ENCODE measurements at regions not wholly inside any gene's neighbourhood (a gene's known extent, or its start where the extent isn't known, plus 50 kb on each side); places are given as distances from the start of the nearest gene placed in this dataset.

- H3K27ac ChIP-seq (ENCODE audit: low read length), result no peak overlapping the region
- H3K27ac Mint-ChIP-seq, result no peak overlapping the region
- WGBS (ENCODE audit: insufficient coverage), result 93% methylated on average over 5 of the region's 5 CpGs
- H3K4me1 Mint-ChIP-seq, result peaks cover 0 to 10% of the 10 kb centered on the region in 2 donors
- no peak for DNase-seq
- TF ChIP-seq CTCF (IDR thresholded peaks at IDR 0.05), result no peak
- ATAC-seq, result no peak
- no peaks in the 10 kb centered on the region for H3K9me3 ChIP-seq (ENCODE audit: control insufficient read depth, insufficient read depth, low read length)
- peaks cover 20 to 26% of the 10 kb centered on the region in 2 donors for H3K27me3 Mint-ChIP-seq (ENCODE audit: low read depth in 2 of 2)
- no peaks in the 10 kb centered on the region for H3K27me3 ChIP-seq (ENCODE audit: control insufficient read depth, insufficient read depth, low read length)
- no peak overlapping the region for H3K4me3 Mint-ChIP-seq
- H3K4me1 ChIP-seq (ENCODE audit: control insufficient read depth, insufficient read depth, low read length), result no peaks in the 10 kb centered on the region
- H3K36me3 Mint-ChIP-seq, result no peaks in the 10 kb centered on the region
- intact Hi-C loops (cut with micrococcal nuclease), result no loop called here
- H3K4me3 ChIP-seq (ENCODE audit: low read length), result no peak overlapping the region
- H3K9me3 Mint-ChIP-seq, result no peaks in the 10 kb centered on the region
- no peaks in the 10 kb centered on the region for H3K36me3 ChIP-seq (ENCODE audit: control insufficient read depth, insufficient read depth, low read length)
Observed at GRCh38 chr2:174692256-174692919, 71.9 kb downstream of the CHRNA1 start.

- Mint-ChIP-seq H3K4me1 (peaks cover 0 to 5% of the 10 kb centered on the region in 2 donors), H3K4me3 (no peak overlapping the region), H3K27ac (no peak overlapping the region), H3K9me3 (no peaks in the 10 kb centered on the region), H3K36me3 (no peaks in the 10 kb centered on the region), H3K27me3 (ENCODE audit: low read depth in 2 of 2) (peaks cover 18 to 26% of the 10 kb centered on the region in 2 donors)
- intact Hi-C loops (cut with micrococcal nuclease), result no loop called here
- no peaks in the 10 kb centered on the region for H3K36me3 ChIP-seq (ENCODE audit: control insufficient read depth, insufficient read depth, low read length)
- no peaks in the 10 kb centered on the region for H3K4me1 ChIP-seq (ENCODE audit: control insufficient read depth, insufficient read depth, low read length)
- H3K27me3 ChIP-seq (ENCODE audit: control insufficient read depth, insufficient read depth, low read length), result no peaks in the 10 kb centered on the region
- no peaks in the 10 kb centered on the region for H3K9me3 ChIP-seq (ENCODE audit: control insufficient read depth, insufficient read depth, low read length)
- DNase-seq (no peak), ATAC-seq (no peak)
- no peak overlapping the region for H3K27ac ChIP-seq (ENCODE audit: low read length)
- WGBS (ENCODE audit: insufficient coverage), result 62% methylated on average over 3 of the region's 4 CpGs
- TF ChIP-seq CTCF (IDR thresholded peaks at IDR 0.05), result no peak
- no peak overlapping the region for H3K4me3 ChIP-seq (ENCODE audit: low read length)
Observed at GRCh38 chr2:174691201-174691779, 73.0 kb downstream of the CHRNA1 start.

- Mint-ChIP-seq H3K4me1 (peaks cover 0 to 5% of the 10 kb centered on the region in 2 donors), H3K27ac (no peak overlapping the region), H3K4me3 (no peak overlapping the region), H3K27me3 (ENCODE audit: low read depth in 2 of 2) (peaks cover 18 to 26% of the 10 kb centered on the region in 2 donors), H3K36me3 (no peaks in the 10 kb centered on the region), H3K9me3 (no peaks in the 10 kb centered on the region)
- Histone ChIP-seq H3K36me3 (ENCODE audit: control insufficient read depth, insufficient read depth, low read length) (no peaks in the 10 kb centered on the region), H3K9me3 (ENCODE audit: control insufficient read depth, insufficient read depth, low read length) (no peaks in the 10 kb centered on the region), H3K27me3 (ENCODE audit: control insufficient read depth, insufficient read depth, low read length) (no peaks in the 10 kb centered on the region), H3K4me1 (ENCODE audit: control insufficient read depth, insufficient read depth, low read length) (no peaks in the 10 kb centered on the region), H3K4me3 (ENCODE audit: low read length) (no peak overlapping the region), H3K27ac (ENCODE audit: low read length) (no peak overlapping the region)
- TF ChIP-seq CTCF (IDR thresholded peaks at IDR 0.05), result no peak
- intact Hi-C loops (cut with micrococcal nuclease), result no loop called here
- DNase-seq (no peak), ATAC-seq (no peak)
- 90% methylated on average over 3 of the region's 3 CpGs for WGBS (ENCODE audit: insufficient coverage)
Observed at GRCh38 chr2:174690026-174690425, 74.2 kb downstream of the CHRNA1 start.
